ENCODE measurements at regions not wholly inside any gene's neighbourhood (a gene's known extent, or its start where the extent isn't known, plus 50 kb on each side); places are given as distances from the start of the nearest gene placed in this dataset.
"Not testable (repeated sequence)": the region's sequence is repeated elsewhere in the genome, so short reads cannot be mapped to it uniquely, and the experiment has no call there.

- Histone ChIP-seq H3K27ac (no peak overlapping the region), H3K4me3 (no peak overlapping the region)
Observed at GRCh38 chr6:120852293-120852849, 481.9 kb downstream of the TBC1D32 start.

DNA sequence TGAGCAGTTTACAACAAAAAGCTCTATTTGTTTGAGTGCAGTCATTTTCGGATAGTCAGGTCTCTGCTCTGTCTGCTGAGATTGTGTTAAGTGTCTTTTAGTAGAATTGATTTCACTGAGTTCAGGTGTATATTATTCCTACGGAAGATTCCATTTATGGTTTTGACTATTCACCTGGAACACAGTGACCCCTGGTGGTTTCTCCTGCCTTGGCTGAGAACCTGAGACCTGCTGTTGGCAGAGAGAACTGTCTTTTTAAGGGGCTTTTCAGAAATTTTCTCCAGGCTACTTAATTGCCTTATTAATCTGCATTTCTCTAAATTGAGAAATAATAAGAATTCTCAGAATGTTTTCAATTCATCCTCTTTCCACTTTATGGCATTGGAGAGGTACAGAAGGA lies 508.0 kb downstream of the TBC1D32 start:
- H3K4me3 ChIP-seq: no peak overlapping the region
- H3K27ac ChIP-seq: no peak overlapping the region

GRCh38 chr6:120816794-120817193 lies 517.5 kb downstream of the TBC1D32 start:
- Histone ChIP-seq H3K27ac (no peak overlapping the region), H3K4me3 (no peak overlapping the region)

DNA sequence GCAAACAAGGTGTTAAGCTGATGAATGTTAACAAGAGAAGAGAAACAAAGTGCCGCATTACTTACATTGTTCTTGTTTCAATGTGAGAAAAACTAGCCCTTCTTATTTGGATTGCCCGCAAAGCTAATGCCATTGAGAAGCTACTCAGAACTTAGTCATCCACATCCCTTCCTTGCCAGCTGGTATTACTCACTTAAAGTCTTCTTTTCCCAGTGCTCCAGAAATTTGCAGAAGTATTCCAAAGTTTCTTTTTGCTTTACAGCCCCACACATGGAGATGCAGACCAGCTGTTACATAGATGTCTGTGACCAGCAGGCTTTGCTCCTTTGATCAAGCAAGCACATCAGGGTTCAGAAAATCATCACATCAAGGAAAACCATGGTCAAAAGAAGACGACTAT lies 529.0 kb downstream of the TBC1D32 start:
- no peak overlapping the region for H3K4me3 ChIP-seq
- H3K27ac ChIP-seq: no peak overlapping the region

GRCh38 chr6:120804612-120805011 lies 529.7 kb downstream of the TBC1D32 start:
- H3K27ac ChIP-seq: no peak overlapping the region

GRCh38 chr6:120786682-120787081 lies 547.6 kb downstream of the TBC1D32 start:
- no peak overlapping the region for H3K4me3 ChIP-seq

More at GRCh38 chr6:120804612-120805011, 529.7 kb downstream of the TBC1D32 start:
- H3K4me3 ChIP-seq: no peak overlapping the region

DNA sequence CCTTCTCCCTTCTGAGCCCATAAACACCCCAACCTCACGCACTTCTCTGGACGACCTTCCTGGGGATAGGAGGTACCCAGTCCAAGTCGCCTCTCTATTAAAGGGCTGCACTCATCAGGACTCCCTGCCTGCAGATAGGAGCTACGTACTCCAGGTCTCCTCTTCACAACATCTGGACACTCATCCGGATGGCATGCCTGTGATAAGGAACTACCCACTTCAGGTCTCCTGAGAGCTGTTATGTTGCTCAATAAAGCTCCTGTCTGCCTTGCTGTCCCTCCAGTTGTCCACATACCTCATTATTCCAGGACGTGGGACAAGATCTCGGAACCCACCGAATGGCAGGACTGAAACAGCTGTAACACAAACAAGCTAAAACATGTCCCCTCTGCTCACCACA lies 548.0 kb downstream of the TBC1D32 start:
- Histone ChIP-seq H3K27ac (no peak overlapping the region), H3K4me3 (no peak overlapping the region)

More at GRCh38 chr6:120786682-120787081, 547.6 kb downstream of the TBC1D32 start:
- H3K27ac ChIP-seq: no peak overlapping the region

- Histone ChIP-seq H3K27ac (no peak overlapping the region), H3K4me3 (no peak overlapping the region)
Observed at GRCh38 chr6:120785459-120786086, 548.7 kb downstream of the TBC1D32 start.

DNA sequence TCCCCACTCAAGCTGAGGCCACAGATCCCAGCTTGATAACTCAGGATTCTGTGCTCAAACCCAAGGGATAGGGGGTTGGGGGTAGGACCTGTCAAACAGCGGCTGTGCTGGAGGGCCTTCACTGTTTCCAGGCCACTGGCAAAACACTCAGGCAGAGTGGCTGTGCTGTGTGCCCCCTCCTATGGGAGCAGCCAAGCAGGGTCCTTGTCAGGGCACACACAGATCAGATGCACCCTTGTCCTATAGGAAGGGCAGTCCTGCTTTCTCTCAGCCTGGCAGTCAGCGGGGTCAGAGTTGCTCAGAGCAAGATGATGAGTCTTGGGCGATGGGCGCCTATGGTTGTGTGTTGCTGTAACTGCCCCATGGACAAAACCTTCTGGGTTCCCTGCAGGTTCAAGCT lies 554.8 kb downstream of the TBC1D32 start:
- no peak overlapping the region for H3K4me3 ChIP-seq

DNA sequence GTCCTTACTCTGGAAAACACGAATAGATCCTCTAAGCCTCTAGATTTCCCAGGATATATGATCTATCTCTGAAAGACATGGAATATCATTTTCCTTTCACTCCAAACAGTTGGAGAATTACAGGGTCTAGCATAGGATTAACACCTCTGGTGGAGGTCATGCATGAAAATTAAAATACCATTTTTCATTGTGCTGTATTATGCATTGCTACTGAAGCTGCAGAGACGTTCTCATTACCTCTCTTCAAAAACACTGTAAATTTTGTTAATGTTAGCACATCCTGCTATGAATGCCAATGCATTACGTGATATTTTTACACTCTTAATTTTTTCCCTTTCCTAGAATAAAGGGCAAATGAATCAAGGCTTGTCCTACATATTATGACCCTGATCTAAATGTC lies 558.6 kb downstream of the TBC1D32 start:
- no peak overlapping the region for H3K27ac ChIP-seq
- no peak overlapping the region for H3K4me3 ChIP-seq

More for the DNA sequence above, 554.8 kb downstream of the TBC1D32 start:
- no peak overlapping the region for H3K27ac ChIP-seq

- Histone ChIP-seq H3K27ac (no peak overlapping the region), H3K4me3 (no peak overlapping the region)
Observed at GRCh38 chr6:120774275-120774674, 560.0 kb downstream of the TBC1D32 start.

DNA sequence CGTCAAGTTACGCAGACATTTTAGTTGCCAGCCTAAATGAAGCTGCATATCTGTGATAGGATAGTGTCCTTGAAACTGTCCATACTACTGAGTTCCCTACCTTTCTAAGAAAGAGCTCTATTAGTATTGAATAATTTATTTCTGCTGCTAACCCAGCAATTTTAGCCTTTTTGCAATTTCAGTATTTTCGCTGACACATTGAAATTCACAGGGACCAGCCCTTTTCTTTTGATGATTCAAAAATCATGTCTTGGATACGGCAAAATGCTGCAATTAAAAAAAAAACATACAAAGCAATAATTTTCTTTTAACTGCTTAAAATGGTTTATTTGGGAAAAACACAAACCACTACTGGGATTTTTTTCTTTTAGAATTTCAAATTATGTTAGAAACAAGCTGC lies 563.3 kb downstream of the TBC1D32 start:
- Histone ChIP-seq H3K27ac (no peak overlapping the region), H3K4me3 (no peak overlapping the region)

- H3K4me3 ChIP-seq: no peak overlapping the region
- H3K27ac ChIP-seq: no peak overlapping the region
Observed at GRCh38 chr6:120764312-120764711, 570.0 kb downstream of the TBC1D32 start.

DNA sequence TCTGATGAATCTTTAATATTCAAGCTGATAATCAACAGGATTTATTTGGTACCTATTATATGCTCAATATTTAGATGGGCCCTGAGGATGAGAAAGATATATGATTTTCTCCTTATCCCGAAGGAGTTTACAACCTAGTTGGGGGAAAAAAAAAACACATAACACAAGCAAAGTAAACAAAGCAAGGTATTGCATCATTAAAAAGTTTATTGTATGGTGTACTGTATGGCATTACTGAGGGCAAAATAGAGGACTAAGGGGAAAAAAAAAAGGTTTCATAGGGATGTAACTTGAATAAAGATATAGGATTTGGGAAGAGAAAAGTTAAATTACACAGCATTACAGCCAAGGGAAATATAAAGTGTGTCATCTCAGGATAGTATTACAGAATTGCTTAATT lies 574.7 kb downstream of the TBC1D32 start:
- no peak overlapping the region for H3K4me3 ChIP-seq

GRCh38 chr6:120748574-120748973 lies 585.7 kb downstream of the TBC1D32 start:
- H3K27ac ChIP-seq, H3K4me3 ChIP-seq: not testable (repeated sequence)

More for the DNA sequence above, 574.7 kb downstream of the TBC1D32 start:
- H3K27ac ChIP-seq: no peak overlapping the region

GRCh38 chr6:120736740-120737139 lies 597.5 kb downstream of the TBC1D32 start:
- no peak overlapping the region for H3K27ac ChIP-seq
- H3K4me3 ChIP-seq: no peak overlapping the region

DNA sequence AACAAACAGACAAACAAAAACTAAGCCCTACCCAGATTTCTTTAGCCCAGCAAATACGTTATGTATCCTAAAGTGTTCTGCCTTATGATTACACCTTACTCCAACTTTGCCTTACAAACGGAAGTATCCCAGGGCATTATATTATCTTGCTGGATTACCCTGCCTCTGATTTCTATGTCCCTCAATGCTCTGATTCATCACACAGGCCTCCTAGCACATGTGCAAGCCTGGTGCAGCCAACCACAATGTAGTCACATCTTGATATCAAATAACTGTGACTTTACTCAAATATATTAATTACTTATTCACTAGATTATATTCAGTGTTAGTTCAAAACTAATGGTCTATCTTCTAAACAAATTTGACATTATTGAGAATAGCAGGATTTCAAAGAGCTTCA lies 598.6 kb downstream of the TBC1D32 start:
- H3K4me3 ChIP-seq: no peak overlapping the region
- H3K27ac ChIP-seq: no peak overlapping the region

DNA sequence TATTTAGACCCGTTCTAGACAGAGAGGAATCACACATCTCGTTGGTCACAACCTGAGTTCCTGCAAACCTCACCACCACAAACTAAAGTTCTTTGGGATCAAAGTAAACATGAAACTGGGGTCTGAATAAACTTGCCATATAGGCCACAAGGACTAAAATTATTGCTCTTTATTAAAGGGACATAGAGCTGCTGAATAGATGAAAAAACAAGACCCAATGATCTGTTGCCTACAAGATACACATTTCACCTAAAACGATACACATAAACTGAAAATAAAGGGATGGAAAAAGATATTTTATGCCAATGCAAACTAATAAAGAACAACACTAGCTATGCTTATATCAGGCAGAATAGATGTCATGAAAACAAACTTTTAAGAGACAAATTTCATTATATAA lies 623.0 kb downstream of the TBC1D32 start:
- Histone ChIP-seq H3K4me3 (no peak overlapping the region), H3K27ac (no peak overlapping the region)

- no peak overlapping the region for H3K27ac ChIP-seq
- no peak overlapping the region for H3K4me3 ChIP-seq
Observed at GRCh38 chr6:120700001-120700400, 634.3 kb downstream of the TBC1D32 start.

DNA sequence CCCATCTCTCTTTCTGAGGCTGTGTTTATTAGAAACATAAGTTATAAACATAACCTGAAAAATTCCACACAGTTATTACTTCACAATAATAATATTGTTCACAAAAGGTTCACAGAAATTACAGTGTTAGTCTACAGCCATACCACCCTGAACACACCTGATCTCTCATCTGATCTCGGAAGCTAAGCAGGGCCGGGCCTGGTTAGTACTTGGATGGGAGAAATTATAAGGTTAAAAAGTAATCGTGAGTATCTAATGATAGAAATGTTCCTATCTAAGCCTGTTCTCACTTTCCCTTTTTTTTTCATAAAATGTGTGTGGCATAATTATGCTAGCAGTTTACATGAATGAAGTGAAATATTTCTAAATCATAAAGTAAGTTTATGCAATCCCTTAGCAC lies 647.8 kb downstream of the TBC1D32 start:
- no peak overlapping the region for H3K27ac ChIP-seq
- H3K4me3 ChIP-seq: no peak overlapping the region

- H3K4me3 ChIP-seq: no peak overlapping the region
- H3K27ac ChIP-seq: no peak overlapping the region
Observed at GRCh38 chr6:120682145-120682544, 652.1 kb downstream of the TBC1D32 start.

- no peak overlapping the region for H3K4me3 ChIP-seq
- no peak overlapping the region for H3K27ac ChIP-seq
Observed at GRCh38 chr6:120681204-120681603, 653.1 kb downstream of the TBC1D32 start.
